Caco-2 (cell line): ENCODE measurements at regions not wholly inside any gene's neighbourhood (a gene's known extent, or its start where the extent isn't known, plus 50 kb on each side); places are given as distances from the start of the nearest gene placed in this dataset.

Source experiments
- BruUV-seq: library from RNA; stranded (reverse); fragments of 400-500 nt; replicated peaks from 2 replicates; lab custom pipeline; 2021; lab: Mats Ljungman, UMichigan
- CTCF ChIA-PET: fragments of 300-600 bp; sonication (Branson Sonifier 250); formaldehyde crosslinking; loops from one replicate; lab custom pipeline; 2022; ENCODE audit warnings: antibody characterized with exemption; lab: Charles Lee
- POLR2A ChIA-PET: fragments of 300-600 bp; sonication (Branson Sonifier 250); formaldehyde crosslinking; loops from one replicate; lab custom pipeline; 2022; ENCODE audit warnings: antibody characterized with exemption; lab: Charles Lee
- DNase-seq, 2 experiments: peaks; one replicate each; pipeline versions ENCODE4 v3.0.0 to v3.0.0-alpha.2; 2020 to 2022
- H3K27me3 ChIP-seq: replicated peaks from 2 replicates; pipeline ENCODE4 v1.6.0; 2011; ENCODE audit warnings: low read length; ENCODE audit not compliant: control insufficient read depth, insufficient read depth
- H3K36me3 ChIP-seq: 2 replicates; pipeline ENCODE4 v1.5.1; 2011; ENCODE audit warnings: low read length; ENCODE audit not compliant: control insufficient read depth, insufficient read depth
- H3K4me1 ChIP-seq: fragments of 250-450 bp; sonication (Bioruptor Pico); 2 replicates; pipeline ENCODE4 v1.5.1; 2020; ENCODE audit warnings: mild to moderate bottlenecking
- H3K4me3 ChIP-seq: 2 replicates; pipeline ENCODE4 v1.5.1; 2011; ENCODE audit warnings: low read depth, mild to moderate bottlenecking, control low read depth, low read length
- H3K9me3 ChIP-seq: fragments of 250-450 bp; sonication (Bioruptor Pico); 2 replicates; pipeline ENCODE4 v1.5.1; 2020; ENCODE audit warnings: mild to moderate bottlenecking, moderate library complexity
- H3K27ac Mint-ChIP-seq: one replicate; pipeline ENCODE4 v1.8.0; 2022; ENCODE audit warnings: mixed read lengths; ENCODE audit not compliant: unreplicated experiment
- H3K27me3 Mint-ChIP-seq: one replicate; pipeline ENCODE4 v1.8.0; 2022; ENCODE audit warnings: mixed read lengths; ENCODE audit not compliant: insufficient read depth, unreplicated experiment
- H3K36me3 Mint-ChIP-seq: one replicate; pipeline ENCODE4 v1.8.0; 2022; ENCODE audit warnings: mild to moderate bottlenecking, mixed read lengths; ENCODE audit not compliant: insufficient read depth, unreplicated experiment
- H3K4me1 Mint-ChIP-seq: one replicate; pipeline ENCODE4 v1.8.0; 2022; ENCODE audit warnings: low read depth, mixed read lengths; ENCODE audit not compliant: unreplicated experiment
- H3K4me3 Mint-ChIP-seq: one replicate; pipeline ENCODE4 v1.8.0; 2022; ENCODE audit warnings: mild to moderate bottlenecking, moderate library complexity, mixed read lengths; ENCODE audit not compliant: unreplicated experiment
- H3K9me3 Mint-ChIP-seq: one replicate; pipeline ENCODE4 v1.8.0; 2022; ENCODE audit warnings: mixed read lengths; ENCODE audit not compliant: unreplicated experiment
- intact Hi-C: fragments of 100-400 bp; cut with micrococcal nuclease; formaldehyde crosslinking; loops from one replicate; pipeline ENCODE4 v1.10.0; 2022; ENCODE audit not compliant: unreplicated experiment
- TF ChIP-seq, protein P1 (sequence below), 2 experiments: fragments of 200-600 bp in 1 of 2; IDR thresholded peaks; 1 replicate in 1 of 2; 2 replicates in 1 of 2; pipeline versions ENCODE4 v1.5.1 to v1.8.0; 2011 to 2022; ENCODE audit warnings: antibody characterized with exemption in 1 of 2, control low read depth in 1 of 2, inconsistent platforms in 1 of 2, low read depth in 1 of 2, low read length in 1 of 2, mild to moderate bottlenecking in 1 of 2, moderate library complexity in 1 of 2; ENCODE audit not compliant: insufficient read depth in 1 of 2, severe bottlenecking in 1 of 2, unreplicated experiment in 1 of 2

DNA sequence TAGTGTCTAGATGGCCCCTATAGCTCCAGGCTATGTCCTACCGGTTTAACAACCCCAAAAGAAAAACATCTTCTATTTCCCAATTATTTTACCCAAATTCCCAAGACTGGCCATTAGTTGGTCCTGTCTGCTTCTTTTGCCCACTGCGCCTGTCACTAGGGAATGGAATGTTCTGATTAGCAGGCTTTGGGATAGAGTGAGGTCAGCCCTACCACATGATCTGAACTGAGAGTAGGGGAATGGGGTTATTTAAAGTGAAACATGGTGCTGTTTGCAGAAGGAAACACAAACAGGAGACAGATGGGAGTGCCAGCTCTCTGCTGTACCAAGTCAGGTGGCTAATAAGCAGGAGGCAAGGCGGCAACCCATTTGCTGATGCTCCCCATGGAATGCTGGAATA is 635.6 kb upstream of the CFAP20DC start:
- intact Hi-C loops, result no loop called here
- no TSS peak for BruUV-seq
- H3K9me3 Mint-ChIP-seq, result no peaks in the 10 kb centered on the region
- H3K4me1 Mint-ChIP-seq, result peaks cover 7% of the 10 kb centered on the region
- no peak for DNase-seq
- no peak overlapping the region for H3K27ac Mint-ChIP-seq
- TF ChIP-seq, protein P1, sequence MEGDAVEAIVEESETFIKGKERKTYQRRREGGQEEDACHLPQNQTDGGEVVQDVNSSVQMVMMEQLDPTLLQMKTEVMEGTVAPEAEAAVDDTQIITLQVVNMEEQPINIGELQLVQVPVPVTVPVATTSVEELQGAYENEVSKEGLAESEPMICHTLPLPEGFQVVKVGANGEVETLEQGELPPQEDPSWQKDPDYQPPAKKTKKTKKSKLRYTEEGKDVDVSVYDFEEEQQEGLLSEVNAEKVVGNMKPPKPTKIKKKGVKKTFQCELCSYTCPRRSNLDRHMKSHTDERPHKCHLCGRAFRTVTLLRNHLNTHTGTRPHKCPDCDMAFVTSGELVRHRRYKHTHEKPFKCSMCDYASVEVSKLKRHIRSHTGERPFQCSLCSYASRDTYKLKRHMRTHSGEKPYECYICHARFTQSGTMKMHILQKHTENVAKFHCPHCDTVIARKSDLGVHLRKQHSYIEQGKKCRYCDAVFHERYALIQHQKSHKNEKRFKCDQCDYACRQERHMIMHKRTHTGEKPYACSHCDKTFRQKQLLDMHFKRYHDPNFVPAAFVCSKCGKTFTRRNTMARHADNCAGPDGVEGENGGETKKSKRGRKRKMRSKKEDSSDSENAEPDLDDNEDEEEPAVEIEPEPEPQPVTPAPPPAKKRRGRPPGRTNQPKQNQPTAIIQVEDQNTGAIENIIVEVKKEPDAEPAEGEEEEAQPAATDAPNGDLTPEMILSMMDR (IDR thresholded peaks at IDR 0.05; ENCODE audit: insufficient read depth in 1 of 2, low read depth in 1 of 2, low read length in 1 of 2, severe bottlenecking in 1 of 2, unreplicated experiment in 1 of 2), result no peak
- H3K27me3 ChIP-seq, result no peaks in the 10 kb centered on the region
- H3K9me3 ChIP-seq, result no peaks in the 10 kb centered on the region
- no peak overlapping the region for H3K4me3 ChIP-seq
- no peaks in the 10 kb centered on the region for H3K36me3 ChIP-seq
- H3K27me3 Mint-ChIP-seq, result peaks cover 5% of the 10 kb centered on the region
- no peak overlapping the region for H3K4me3 Mint-ChIP-seq
- no peaks in the 10 kb centered on the region for H3K4me1 ChIP-seq
- ChIA-PET CTCF (no interaction called here), POLR2A (no interaction called here)
- no peaks in the 10 kb centered on the region for H3K36me3 Mint-ChIP-seq

DNA sequence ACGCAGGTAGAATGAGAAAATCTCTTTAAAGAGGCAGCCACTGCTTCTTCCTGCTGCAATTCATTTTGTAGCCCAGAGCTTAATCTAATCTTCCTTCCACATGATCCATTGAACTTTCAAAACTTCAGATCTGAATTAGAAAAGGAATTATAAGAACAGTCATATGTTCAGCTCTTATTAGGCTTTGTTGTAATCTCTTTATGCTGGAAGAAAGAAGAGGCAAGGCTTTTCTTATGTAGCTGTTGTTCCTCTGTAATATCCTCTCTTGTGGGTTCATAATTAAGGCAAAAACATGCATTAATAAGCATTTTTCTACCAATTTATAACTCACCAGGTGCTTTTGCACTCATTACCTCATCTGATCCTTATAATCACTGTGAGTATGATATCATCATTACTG is 634.9 kb upstream of the CFAP20DC start:
- CTCF ChIA-PET, result no interaction called here
- Histone ChIP-seq H3K4me3 (no peak overlapping the region), H3K27me3 (no peaks in the 10 kb centered on the region), H3K9me3 (no peaks in the 10 kb centered on the region), H3K4me1 (no peaks in the 10 kb centered on the region), H3K36me3 (no peaks in the 10 kb centered on the region)
- H3K4me3 Mint-ChIP-seq, result no peak overlapping the region
- H3K9me3 Mint-ChIP-seq, result no peaks in the 10 kb centered on the region
- peaks cover 7% of the 10 kb centered on the region for H3K4me1 Mint-ChIP-seq
- POLR2A ChIA-PET, result no interaction called here
- peaks cover 5% of the 10 kb centered on the region for H3K27me3 Mint-ChIP-seq
- no peak for DNase-seq
- intact Hi-C loops, result no loop called here
- no peaks in the 10 kb centered on the region for H3K36me3 Mint-ChIP-seq
- TF ChIP-seq, protein P1 (IDR thresholded peaks at IDR 0.05; ENCODE audit: insufficient read depth in 1 of 2, low read depth in 1 of 2, low read length in 1 of 2, severe bottlenecking in 1 of 2, unreplicated experiment in 1 of 2), result no peak
- no peak overlapping the region for H3K27ac Mint-ChIP-seq
- BruUV-seq, result no TSS peak

DNA sequence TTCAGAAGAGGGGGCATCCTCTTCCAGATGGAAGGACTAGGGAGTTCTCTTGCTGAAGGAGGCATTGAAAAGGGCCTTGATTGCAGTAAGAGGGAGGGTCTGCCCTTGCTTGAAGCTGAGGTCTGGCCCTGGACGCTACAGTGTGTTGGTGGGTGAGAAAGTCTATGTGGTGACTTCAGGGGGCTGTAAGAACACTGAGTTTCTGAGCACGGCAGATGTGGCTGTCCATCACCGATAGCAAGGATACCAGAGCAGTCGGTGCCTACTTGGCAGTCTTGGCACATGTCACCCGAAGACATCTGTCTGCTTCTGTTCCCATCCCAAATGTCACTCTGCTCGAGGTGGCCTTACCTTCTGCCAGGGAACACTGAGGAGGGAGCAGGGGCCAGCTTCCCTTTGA is 631.1 kb upstream of the CFAP20DC start:
- DNase-seq, result no peak
- Histone ChIP-seq H3K27me3 (no peaks in the 10 kb centered on the region), H3K4me3 (no peak overlapping the region), H3K36me3 (no peaks in the 10 kb centered on the region), H3K4me1 (no peaks in the 10 kb centered on the region), H3K9me3 (no peaks in the 10 kb centered on the region)
- Mint-ChIP-seq H3K9me3 (no peaks in the 10 kb centered on the region), H3K4me1 (peaks cover 7% of the 10 kb centered on the region), H3K36me3 (no peaks in the 10 kb centered on the region), H3K27me3 (no peaks in the 10 kb centered on the region), H3K27ac (no peak overlapping the region), H3K4me3 (no peak overlapping the region)
- POLR2A ChIA-PET, result no interaction called here
- intact Hi-C loops, result no loop called here
- CTCF ChIA-PET, result no interaction called here
- no TSS peak for BruUV-seq
- TF ChIP-seq, protein P1 (IDR thresholded peaks at IDR 0.05; ENCODE audit: insufficient read depth in 1 of 2, low read depth in 1 of 2, low read length in 1 of 2, severe bottlenecking in 1 of 2, unreplicated experiment in 1 of 2), result no peak
